ENCODE measurements at regions not wholly inside any gene's neighbourhood (a gene's known extent, or its start where the extent isn't known, plus 50 kb on each side); places are given as distances from the start of the nearest gene placed in this dataset.

DNA sequence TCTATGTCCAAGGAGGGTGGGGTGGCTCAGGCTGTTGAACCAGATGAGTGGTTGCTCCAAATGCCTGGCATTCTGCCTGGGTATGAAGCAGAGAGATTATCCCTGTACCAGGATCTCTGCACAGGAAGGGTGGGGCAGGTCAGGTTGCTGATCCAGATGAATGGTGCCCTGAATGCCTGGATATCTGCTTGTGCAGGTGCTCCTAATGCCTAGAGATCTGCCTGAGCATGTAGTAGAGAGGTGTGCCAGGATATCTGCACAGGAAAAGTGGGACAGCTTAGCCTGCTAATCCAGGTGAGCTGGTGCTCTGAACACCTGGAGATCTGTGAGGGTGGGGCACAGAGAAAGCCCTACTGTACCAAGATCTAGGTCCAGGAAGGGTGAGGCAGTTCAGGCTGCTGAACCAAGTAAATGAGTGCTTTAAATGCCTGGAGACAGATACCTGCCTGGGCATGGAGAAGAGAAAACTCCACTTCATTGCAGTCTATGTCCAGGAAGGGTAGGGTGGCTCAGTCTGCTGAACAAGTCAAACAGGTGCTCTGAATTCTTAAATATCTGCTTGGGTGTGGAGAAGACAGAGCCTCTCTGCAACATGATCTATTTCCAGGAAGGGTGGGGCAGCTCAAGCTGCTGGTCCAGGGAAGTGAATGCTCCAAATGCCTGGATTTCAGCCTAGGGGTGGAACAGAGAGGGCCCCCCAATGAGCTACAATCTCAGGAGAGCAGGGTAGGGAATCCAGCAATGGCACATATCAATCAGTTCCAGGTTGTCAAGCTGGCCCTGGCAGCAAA is 189.4 kb upstream of the DMRTA1 start:
- TF ChIP-seq, protein P1, sequence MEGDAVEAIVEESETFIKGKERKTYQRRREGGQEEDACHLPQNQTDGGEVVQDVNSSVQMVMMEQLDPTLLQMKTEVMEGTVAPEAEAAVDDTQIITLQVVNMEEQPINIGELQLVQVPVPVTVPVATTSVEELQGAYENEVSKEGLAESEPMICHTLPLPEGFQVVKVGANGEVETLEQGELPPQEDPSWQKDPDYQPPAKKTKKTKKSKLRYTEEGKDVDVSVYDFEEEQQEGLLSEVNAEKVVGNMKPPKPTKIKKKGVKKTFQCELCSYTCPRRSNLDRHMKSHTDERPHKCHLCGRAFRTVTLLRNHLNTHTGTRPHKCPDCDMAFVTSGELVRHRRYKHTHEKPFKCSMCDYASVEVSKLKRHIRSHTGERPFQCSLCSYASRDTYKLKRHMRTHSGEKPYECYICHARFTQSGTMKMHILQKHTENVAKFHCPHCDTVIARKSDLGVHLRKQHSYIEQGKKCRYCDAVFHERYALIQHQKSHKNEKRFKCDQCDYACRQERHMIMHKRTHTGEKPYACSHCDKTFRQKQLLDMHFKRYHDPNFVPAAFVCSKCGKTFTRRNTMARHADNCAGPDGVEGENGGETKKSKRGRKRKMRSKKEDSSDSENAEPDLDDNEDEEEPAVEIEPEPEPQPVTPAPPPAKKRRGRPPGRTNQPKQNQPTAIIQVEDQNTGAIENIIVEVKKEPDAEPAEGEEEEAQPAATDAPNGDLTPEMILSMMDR (conservative IDR thresholded peaks at IDR 0.05): no peak
- TF ChIP-seq EZH2 (IDR thresholded peaks at IDR 0.05; ENCODE audit: low read depth): no peak

All from PC-9 (cell line).